GM12878 (cell line): ENCODE measurements at regions not wholly inside any gene's neighbourhood (a gene's known extent, or its start where the extent isn't known, plus 50 kb on each side); places are given as distances from the start of the nearest gene placed in this dataset.

Experiments used
- ATAC-seq: fragments of 200-7000 bp; cut with Tn5 transposase; 3 replicates; pipeline ENCODE4 v1.9.1; 2020; ENCODE audit warnings: mild to moderate bottlenecking, moderate library complexity
- BruUV-seq: library from RNA; stranded (reverse); fragments of 400-500 nt; replicated peaks from 2 replicates; lab custom pipeline; 2021; lab: Mats Ljungman, UMichigan
- CTCF ChIA-PET: fragments of 300-600 bp; sonication (Branson Sonifier 250); formaldehyde crosslinking; extraction: SDS; loops from one replicate; lab custom pipeline; 2021; ENCODE audit warnings: inconsistent platforms; lab: Yijun Ruan, JAX
- POLR2A ChIA-PET: fragments of 350-600 bp; formaldehyde crosslinking; extraction: SDS; loops from one replicate; lab custom pipeline; 2021; ENCODE audit warnings: inconsistent platforms; lab: Charles Lee
- RAD21 ChIA-PET: fragments of 300-600 bp; sonication (Branson Sonifier 250); formaldehyde crosslinking; loops from one replicate; lab custom pipeline; 2023; ENCODE audit warnings: antibody characterized with exemption; ENCODE audit not compliant: unreplicated experiment; lab: Charles Lee
- SMC1A ChIA-PET: fragments of 300-600 bp; sonication (Branson Sonifier 250); formaldehyde crosslinking; loops from one replicate; lab custom pipeline; 2023; ENCODE audit not compliant: unreplicated experiment, uncharacterized antibody; lab: Charles Lee
- DNase-seq: peaks from one replicate; pipeline ENCODE4 v3.0.0-alpha.2; 2011; ENCODE audit warnings: low read depth, low spot score
- FAIRE-seq: peaks from 3 replicates; lab custom pipeline; 2011; peaks lifted over from hg19 to GRCh38; lab: Jason Lieb, UNC
- H2AFZ ChIP-seq: 2 replicates; pipeline ENCODE4 v1.6.0; 2011; ENCODE audit warnings: low read depth, low read length, control low read depth; ENCODE audit not compliant: control insufficient read depth
- H3K27ac ChIP-seq: 2 replicates; pipeline ENCODE4 v1.5.1; 2011; ENCODE audit warnings: control low read depth; ENCODE audit not compliant: control insufficient read depth, insufficient read depth
- H3K27me3 ChIP-seq, 2 experiments: replicated peaks in 1 of 2; 2 replicates each; pipeline versions ENCODE4 v1.6.0 to v1.6.1; 2011; ENCODE audit warnings: low read length in 1 of 2; ENCODE audit not compliant: control insufficient read depth in 2 of 2, insufficient read depth in 2 of 2
- H3K36me3 ChIP-seq, 2 experiments: 2 replicates each; pipeline ENCODE4 v1.5.1; 2011; ENCODE audit warnings: low read length in 1 of 2; ENCODE audit not compliant: control insufficient read depth in 2 of 2, insufficient read depth in 2 of 2
- H3K4me1 ChIP-seq: 2 replicates; pipeline ENCODE4 v1.6.1; 2011; ENCODE audit warnings: mild to moderate bottlenecking, low read length, moderate library complexity, mixed read lengths; ENCODE audit not compliant: control insufficient read depth, insufficient read depth
- H3K4me2 ChIP-seq: 2 replicates; pipeline ENCODE4 v1.6.0; 2011; ENCODE audit warnings: control low read depth; ENCODE audit not compliant: control insufficient read depth, insufficient read depth
- H3K4me3 ChIP-seq: fragments of 200-600 bp; sonication (generic); 2 replicates; pipeline ENCODE4 v1.5.1; 2016
- H3K79me2 ChIP-seq: 2 replicates; pipeline ENCODE4 v1.6.0; 2011; ENCODE audit warnings: low read length; ENCODE audit not compliant: control insufficient read depth, insufficient read depth
- H3K9ac ChIP-seq: 2 replicates; pipeline ENCODE4 v1.8.0; 2011; ENCODE audit warnings: low read length, control low read depth, mixed read lengths; ENCODE audit not compliant: control insufficient read depth, insufficient read depth
- H3K9me3 ChIP-seq: replicated peaks from 3 replicates; pipeline ENCODE4 v1.5.1; 2011; ENCODE audit warnings: mild to moderate bottlenecking, low read length; ENCODE audit not compliant: control insufficient read depth, insufficient read depth
- H4K20me1 ChIP-seq: 2 replicates; pipeline ENCODE4 v1.6.0; 2011; ENCODE audit not compliant: control insufficient read depth, insufficient read depth
- BCL11A ChIP-seq: IDR thresholded peaks from 2 replicates; pipeline ENCODE4 v1.6.1; 2011; ENCODE audit warnings: low read depth, low read length
- CBFB ChIP-seq: IDR thresholded peaks from 2 replicates; pipeline ENCODE4 v1.6.1; 2016; ENCODE audit warnings: antibody characterized with exemption, low read depth
- CBX5 ChIP-seq: sonication (generic); IDR thresholded peaks from 2 replicates; pipeline ENCODE4 v1.6.1; 2016; ENCODE audit warnings: low read depth, moderate library complexity, mild to moderate bottlenecking, inconsistent platforms
- FOXM1 ChIP-seq: IDR thresholded peaks from 2 replicates; pipeline ENCODE4 v1.6.1; 2012; ENCODE audit warnings: low read depth, mild to moderate bottlenecking, inconsistent platforms, low read length, moderate library complexity
- JUNB ChIP-seq: IDR thresholded peaks from 2 replicates; pipeline ENCODE4 v1.6.1; 2016; ENCODE audit warnings: antibody characterized with exemption, mild to moderate bottlenecking
- MTA3 ChIP-seq: IDR thresholded peaks from 2 replicates; pipeline ENCODE4 v1.6.1; 2012; ENCODE audit warnings: low read length, inconsistent platforms, borderline replicate concordance
- NR2C1 ChIP-seq: fragments of 450-650 bp; IDR thresholded peaks from 2 replicates; pipeline ENCODE4 v1.6.1; 2017; ENCODE audit warnings: antibody characterized with exemption, mild to moderate bottlenecking, moderate library complexity
- NRF1 ChIP-seq: conservative IDR thresholded peaks from 2 replicates; pipeline ENCODE4 v1.6.1; 2011; ENCODE audit warnings: mild to moderate bottlenecking, low read depth, low read length, improper control_type of control experiment
- PAX8 ChIP-seq: fragments of 450-650 bp; IDR thresholded peaks from 2 replicates; pipeline ENCODE4 v1.6.1; 2017; ENCODE audit warnings: mild to moderate bottlenecking, moderate library complexity
- POLR2AphosphoS5 ChIP-seq: IDR thresholded peaks from 2 replicates; pipeline ENCODE4 v1.6.1; 2011; ENCODE audit warnings: mild to moderate bottlenecking, low read length, inconsistent platforms
- RBBP5 ChIP-seq: fragments of 200-600 bp; sonication (generic); conservative IDR thresholded peaks from 2 replicates; pipeline ENCODE4 v1.6.1; 2016
- REST ChIP-seq: IDR thresholded peaks from 2 replicates; pipeline ENCODE4 v1.6.1; 2012; ENCODE audit warnings: mild to moderate bottlenecking, low read depth, low read length
- SPI1 ChIP-seq: IDR thresholded peaks from 2 replicates; pipeline ENCODE4 v1.6.1; 2011; ENCODE audit warnings: low read depth, mild to moderate bottlenecking, low read length, moderate library complexity, borderline replicate concordance; ENCODE audit not compliant: insufficient read depth
- STAT3 ChIP-seq: IDR thresholded peaks from 2 replicates; pipeline ENCODE4 v1.6.1; 2011; ENCODE audit warnings: low read depth, low read length, improper control_type of control experiment
- SUZ12 ChIP-seq: fragments of 200-600 bp; sonication (generic); IDR thresholded peaks from one replicate; pipeline ENCODE4 v1.6.1; 2018; ENCODE audit warnings: antibody characterized with exemption, mild to moderate bottlenecking; ENCODE audit not compliant: unreplicated experiment
- WRNIP1 ChIP-seq: IDR thresholded peaks from 2 replicates; pipeline ENCODE4 v1.6.1; 2011; ENCODE audit warnings: low read depth, low read length, improper control_type of control experiment, borderline replicate concordance
- ZNF24 ChIP-seq: fragments of 450-650 bp; IDR thresholded peaks from 2 replicates; pipeline ENCODE4 v1.6.1; 2017; ENCODE audit warnings: antibody characterized with exemption, mild to moderate bottlenecking
- ZSCAN29 ChIP-seq: fragments of 450-650 bp; IDR thresholded peaks from 2 replicates; pipeline ENCODE4 v1.6.1; 2017; ENCODE audit warnings: mild to moderate bottlenecking, moderate library complexity
- in situ Hi-C: fragments of 300-500 bp; cut with MboI; formaldehyde crosslinking; loops from 9 replicates; pipeline ENCODE4 v1.14.3; 2018; ENCODE audit warnings: mixed read lengths
- intact Hi-C: fragments of 100-400 bp; cut with micrococcal nuclease; formaldehyde crosslinking; loops from one replicate; pipeline ENCODE4 v1.14.2; 2022; ENCODE audit not compliant: unreplicated experiment
- TF ChIP-seq, protein P1 (sequence below): IDR thresholded peaks from 2 replicates; pipeline ENCODE4 v1.6.1; 2012; ENCODE audit warnings: low read depth, low read length, improper control_type of control experiment
- TF ChIP-seq, protein P2 (sequence below): IDR thresholded peaks from 2 replicates; pipeline ENCODE4 v1.6.1; 2011; ENCODE audit warnings: borderline replicate concordance, low read depth, mild to moderate bottlenecking, moderate library complexity, low read length; ENCODE audit not compliant: insufficient read depth, poor library complexity, severe bottlenecking

DNA sequence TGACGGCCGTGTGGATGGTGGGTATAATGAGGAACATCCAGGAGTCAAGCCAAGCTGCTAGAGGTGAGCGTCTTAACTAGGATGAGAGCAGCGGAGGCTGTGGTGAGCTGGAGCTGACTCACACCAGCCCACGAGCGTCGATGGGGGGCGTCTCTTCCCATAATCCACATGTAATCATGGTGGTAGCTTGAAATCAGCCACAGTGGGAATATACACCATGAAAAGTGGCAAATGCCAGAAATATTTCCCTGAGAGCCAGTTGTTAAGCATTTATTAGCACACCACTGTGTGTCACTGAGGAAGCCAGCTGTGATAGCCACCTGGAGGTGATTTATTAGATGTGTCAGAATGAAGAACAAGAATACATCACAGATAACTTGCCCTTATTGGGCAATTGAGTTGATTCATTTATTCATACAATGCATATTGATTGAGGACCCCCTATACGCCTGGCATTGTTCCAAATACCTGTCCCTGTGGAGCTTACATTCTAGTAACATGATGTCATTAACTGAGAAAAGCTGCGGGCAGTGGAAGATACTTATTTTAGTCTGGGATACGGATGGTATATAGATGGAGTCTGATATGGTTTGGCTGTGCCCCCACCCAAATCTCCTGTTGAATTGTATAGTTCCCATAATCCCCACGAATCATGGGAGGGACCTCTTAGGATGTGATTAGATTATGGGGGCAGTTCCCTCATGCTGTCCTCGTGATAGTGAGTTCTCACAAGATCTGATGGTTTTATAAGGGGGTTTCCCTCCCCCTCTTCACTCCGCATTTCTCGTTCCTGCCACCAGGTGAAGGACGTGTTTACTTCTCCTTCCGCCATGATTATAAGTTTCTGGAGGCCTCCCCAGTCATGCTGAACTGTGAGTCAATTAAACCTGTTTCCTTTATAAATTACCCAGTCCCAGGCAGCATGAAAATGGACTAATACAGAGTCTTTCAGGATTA, 473.4 kb downstream of the METTL15 start (continued):
- TF ChIP-seq CBX5 (no peak), ZSCAN29 (no peak), BCL11A (no peak), CBFB (no peak), FOXM1 (no peak), REST (no peak)

GRCh38 chr11:28571371-28571770, 463.2 kb downstream of the METTL15 start:
- Histone ChIP-seq H3K79me2 (no peaks in the 10 kb centered on the region), H3K9ac (no peak overlapping the region), H3K27me3 (no peaks in the 10 kb centered on the region), H3K4me3 (no peak overlapping the region), H3K27ac (no peak overlapping the region), H3K4me2 (no peak overlapping the region), H3K9me3 (no peaks in the 10 kb centered on the region), H4K20me1 (no peaks in the 10 kb centered on the region), H2AFZ (no peak overlapping the region), H3K4me1 (no peaks in the 10 kb centered on the region), H3K36me3 (no peaks in the 10 kb centered on the region)
- SMC1A ChIA-PET: no interaction called here
- ATAC-seq (no peak), DNase-seq (no peak), FAIRE-seq (no peak)
- intact Hi-C loops: no loop called here
- RAD21 ChIA-PET: no interaction called here
- POLR2A ChIA-PET: no interaction called here
- BruUV-seq: no TSS peak
- in situ Hi-C loops: no loop called here
- CTCF ChIA-PET: no interaction called here
- TF ChIP-seq MTA3 (no peak), NR2C1 (no peak), NRF1 (no peak), ZNF24 (no peak), RBBP5 (no peak), BCL11A (no peak), PAX8 (no peak), STAT3 (no peak), POLR2AphosphoS5 (no peak), SUZ12 (no peak), SPI1 (no peak), JUNB (no peak), WRNIP1 (no peak)
- TF ChIP-seq, protein P1, sequence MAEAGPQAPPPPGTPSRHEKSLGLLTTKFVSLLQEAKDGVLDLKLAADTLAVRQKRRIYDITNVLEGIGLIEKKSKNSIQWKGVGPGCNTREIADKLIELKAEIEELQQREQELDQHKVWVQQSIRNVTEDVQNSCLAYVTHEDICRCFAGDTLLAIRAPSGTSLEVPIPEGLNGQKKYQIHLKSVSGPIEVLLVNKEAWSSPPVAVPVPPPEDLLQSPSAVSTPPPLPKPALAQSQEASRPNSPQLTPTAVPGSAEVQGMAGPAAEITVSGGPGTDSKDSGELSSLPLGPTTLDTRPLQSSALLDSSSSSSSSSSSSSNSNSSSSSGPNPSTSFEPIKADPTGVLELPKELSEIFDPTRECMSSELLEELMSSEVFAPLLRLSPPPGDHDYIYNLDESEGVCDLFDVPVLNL: no peak
- TF ChIP-seq, protein P2, sequence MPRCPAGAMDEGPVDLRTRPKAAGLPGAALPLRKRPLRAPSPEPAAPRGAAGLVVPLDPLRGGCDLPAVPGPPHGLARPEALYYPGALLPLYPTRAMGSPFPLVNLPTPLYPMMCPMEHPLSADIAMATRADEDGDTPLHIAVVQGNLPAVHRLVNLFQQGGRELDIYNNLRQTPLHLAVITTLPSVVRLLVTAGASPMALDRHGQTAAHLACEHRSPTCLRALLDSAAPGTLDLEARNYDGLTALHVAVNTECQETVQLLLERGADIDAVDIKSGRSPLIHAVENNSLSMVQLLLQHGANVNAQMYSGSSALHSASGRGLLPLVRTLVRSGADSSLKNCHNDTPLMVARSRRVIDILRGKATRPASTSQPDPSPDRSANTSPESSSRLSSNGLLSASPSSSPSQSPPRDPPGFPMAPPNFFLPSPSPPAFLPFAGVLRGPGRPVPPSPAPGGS: no peak
